Fibroblast of lung (primary cell): ENCODE measurements at regions not wholly inside any gene's neighbourhood (a gene's known extent, or its start where the extent isn't known, plus 50 kb on each side); places are given as distances from the start of the nearest gene placed in this dataset.
A peak's percentile ranks its signal among the peaks of the same experiment; 100 is the strongest.
"Not testable (repeated sequence)": the region's sequence is repeated elsewhere in the genome, so short reads cannot be mapped to it uniquely, and the experiment has no call there.

Experiments
- DNase-seq, 2 donors: peaks; one replicate each; pipeline versions ENCODE4 v3.0.0 to v3.0.0-alpha.2; 2010; ENCODE audit warnings: low read depth in 2 of 2
- H2AFZ ChIP-seq: 2 replicates; pipeline ENCODE4 v1.5.1; 2012; ENCODE audit warnings: low read length, control low read depth, inconsistent platforms
- H3K27ac ChIP-seq: 2 replicates; pipeline ENCODE4 v1.5.1; 2011; ENCODE audit warnings: low read length, control low read depth; ENCODE audit not compliant: insufficient read depth
- H3K27me3 ChIP-seq: 2 replicates; pipeline ENCODE4 v1.5.1; 2011; ENCODE audit warnings: mild to moderate bottlenecking, low read length; ENCODE audit not compliant: control insufficient read depth, insufficient read depth
- H3K36me3 ChIP-seq: 2 replicates; pipeline ENCODE4 v1.5.1; 2011; ENCODE audit warnings: low read length; ENCODE audit not compliant: control insufficient read depth, insufficient read depth
- H3K4me1 ChIP-seq: 2 replicates; pipeline ENCODE4 v1.5.1; 2011; ENCODE audit warnings: low read length; ENCODE audit not compliant: control insufficient read depth, insufficient read depth; ENCODE audit errors: extremely low read depth
- H3K4me2 ChIP-seq: 2 replicates; pipeline ENCODE4 v1.5.1; 2011; ENCODE audit warnings: low read length, control low read depth; ENCODE audit not compliant: insufficient read depth; ENCODE audit errors: extremely low read depth
- H3K4me3 ChIP-seq, 4 experiments: fragments of 200-600 bp in 1 of 4; sonication (generic) in 1 of 4; replicated peaks in 1 of 4; 2 replicates each; pipeline ENCODE4 v1.5.1; 2011 to 2016; ENCODE audit warnings: low read length in 4 of 4, low read depth in 3 of 4, mild to moderate bottlenecking in 3 of 4, control low read depth in 2 of 4, inconsistent platforms in 1 of 4, mixed read lengths in 1 of 4; ENCODE audit not compliant: insufficient read depth in 1 of 4; ENCODE audit errors: control extremely low read depth in 1 of 4
- H3K79me2 ChIP-seq: 2 replicates; pipeline ENCODE4 v1.5.1; 2012; ENCODE audit warnings: mild to moderate bottlenecking, low read length, inconsistent platforms; ENCODE audit not compliant: control insufficient read depth, insufficient read depth
- H3K9ac ChIP-seq: 2 replicates; pipeline ENCODE4 v1.5.1; 2011; ENCODE audit warnings: mild to moderate bottlenecking, low read length, control low read depth; ENCODE audit not compliant: insufficient read depth
- H3K9me3 ChIP-seq: 2 replicates; pipeline ENCODE4 v1.5.1; 2012; ENCODE audit warnings: low read depth, low read length; ENCODE audit not compliant: control insufficient read depth, insufficient read depth
- H4K20me1 ChIP-seq: 2 replicates; pipeline ENCODE4 v1.5.1; 2011; ENCODE audit warnings: low read length; ENCODE audit not compliant: control insufficient read depth, insufficient read depth; ENCODE audit errors: extremely low read depth
- CTCF ChIP-seq, 2 donors: IDR thresholded peaks in 1 of 2; conservative IDR thresholded peaks in 1 of 2; 1 replicate in 1 of 2; 2 replicates in 1 of 2; pipeline ENCODE4 v1.5.1; 2011 to 2012; ENCODE audit warnings: low read length in 2 of 2, control low read depth in 1 of 2, inconsistent platforms in 1 of 2, low read depth in 1 of 2, mild to moderate bottlenecking in 1 of 2
- EZH2 ChIP-seq: IDR thresholded peaks from 2 replicates; pipeline ENCODE4 v1.5.1; 2012; ENCODE audit warnings: low read length, control low read depth, mild to moderate bottlenecking; ENCODE audit errors: missing control alignments

GRCh38 chr5:103385722-103386121, 127.2 kb downstream of the MACIR start:
- Histone ChIP-seq H3K4me1 (no peaks in the 10 kb centered on the region), H3K27ac (no peak overlapping the region), H3K4me3 (no peak overlapping the region), H4K20me1 (no peaks in the 10 kb centered on the region), H2AFZ (no peak overlapping the region), H3K4me2 (no peak overlapping the region), H3K9ac (no peak overlapping the region), H3K36me3 (no peaks in the 10 kb centered on the region), H3K27me3 (no peaks in the 10 kb centered on the region), H3K9me3 (no peaks in the 10 kb centered on the region), H3K79me2 (no peaks in the 10 kb centered on the region)
- DNase-seq: no peak
- peak in 1 of 2 donors; percentile 12 for TF ChIP-seq CTCF (conservative IDR thresholded peaks at IDR 0.05 in 1 of 2, IDR thresholded peaks at IDR 0.05 in 1 of 2; ENCODE audit: low read depth in 1 of 2, low read length in 2 of 2)
- TF ChIP-seq EZH2: no peak

DNA sequence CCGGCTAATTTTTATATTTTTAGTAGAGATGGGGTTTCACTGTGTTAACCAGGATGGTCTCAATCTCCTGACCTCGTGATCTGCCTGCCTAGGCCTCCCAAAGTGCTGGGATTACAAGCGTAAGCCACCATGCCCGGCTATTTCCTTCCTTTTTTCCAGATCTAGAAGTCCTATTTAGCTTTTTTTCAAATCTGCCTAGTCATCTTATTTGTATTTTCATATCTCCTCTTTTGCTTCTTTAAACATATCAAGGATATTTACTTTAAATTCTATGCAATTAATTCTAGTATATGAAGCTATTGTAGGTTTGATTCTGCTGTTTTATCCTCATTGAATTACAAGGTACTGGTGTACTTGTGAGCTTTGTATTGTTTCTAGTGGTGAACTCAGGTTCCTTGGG, 119.1 kb downstream of the MACIR start:
- not testable (repeated sequence) for DNase-seq, H2AFZ ChIP-seq, H3K4me1 ChIP-seq, H3K9me3 ChIP-seq, H3K79me2 ChIP-seq, H4K20me1 ChIP-seq, H3K27me3 ChIP-seq, H3K4me3 ChIP-seq, H3K9ac ChIP-seq, H3K27ac ChIP-seq, H3K36me3 ChIP-seq, H3K4me2 ChIP-seq

- no peaks in the 10 kb centered on the region for H3K4me1 ChIP-seq
- H3K27ac ChIP-seq: no peak overlapping the region
- no peaks in the 10 kb centered on the region for H3K79me2 ChIP-seq
- H3K27me3 ChIP-seq: no peaks in the 10 kb centered on the region
- peak in 1 of 2 donors; percentile 9 for DNase-seq
- H3K36me3 ChIP-seq: no peaks in the 10 kb centered on the region
- TF ChIP-seq CTCF (conservative IDR thresholded peaks at IDR 0.05 in 1 of 2, IDR thresholded peaks at IDR 0.05 in 1 of 2; ENCODE audit: low read depth in 1 of 2, low read length in 2 of 2) (no peak), EZH2 (no peak)
- no peak overlapping the region for H3K4me3 ChIP-seq
- H4K20me1 ChIP-seq: no peaks in the 10 kb centered on the region
- H2AFZ ChIP-seq: no peak overlapping the region
- H3K9me3 ChIP-seq: no peaks in the 10 kb centered on the region
- no peak overlapping the region for H3K4me2 ChIP-seq
- no peak overlapping the region for H3K9ac ChIP-seq
These were observed 117.5 kb downstream of the MACIR start for GRCh38 chr5:103375863-103376591.
